Suprapubic skin (tissue), 4 donors: ENCODE measurements at regions not wholly inside any gene's neighbourhood (a gene's known extent, or its start where the extent isn't known, plus 50 kb on each side); places are given as distances from the start of the nearest gene placed in this dataset.

ENCODE experiments used
- DNase-seq, 2 donors: peaks; one replicate each; pipeline ENCODE4 v3.0.0-alpha.2; 2019; ENCODE audit warnings: low spot score in 2 of 2
- H3K27ac ChIP-seq: fragments of 200-600 bp; sonication (generic); one replicate; pipeline ENCODE4 v1.5.1; 2019
- H3K27me3 ChIP-seq: fragments of 200-600 bp; sonication (generic); one replicate; pipeline ENCODE4 v1.5.1; 2019
- H3K36me3 ChIP-seq: fragments of 200-600 bp; sonication (generic); one replicate; pipeline ENCODE4 v1.5.1; 2019
- H3K4me1 ChIP-seq: fragments of 200-600 bp; sonication (generic); one replicate; pipeline ENCODE4 v1.5.1; 2019
- H3K4me3 ChIP-seq: fragments of 200-600 bp; sonication (generic); one replicate; pipeline ENCODE4 v1.5.1; 2019; ENCODE audit warnings: mild to moderate bottlenecking
- H3K9me3 ChIP-seq: fragments of 200-600 bp; sonication (generic); one replicate; pipeline ENCODE4 v1.5.1; 2019
- CTCF ChIP-seq, 2 donors: fragments of 200-600 bp in 1 of 2; fragments of 450-650 bp in 1 of 2; sonication (generic) in 1 of 2; IDR thresholded peaks; one replicate each; pipeline ENCODE4 v1.5.1; 2016 to 2019; ENCODE audit warnings: antibody characterized with exemption in 2 of 2, mild to moderate bottlenecking in 1 of 2, moderate library complexity in 1 of 2
- EP300 ChIP-seq: sonication (generic); formaldehyde crosslinking; IDR thresholded peaks from one replicate; pipeline ENCODE4 v1.6.1; 2017; ENCODE audit warnings: antibody characterized with exemption
- POLR2A ChIP-seq, 2 donors: fragments of 450-650 bp; IDR thresholded peaks; one replicate each; pipeline ENCODE4 v1.6.1; 2017; ENCODE audit warnings: antibody characterized with exemption in 2 of 2, mild to moderate bottlenecking in 2 of 2, moderate library complexity in 2 of 2
- POLR2AphosphoS5 ChIP-seq, 3 donors: sonication (generic); formaldehyde crosslinking; IDR thresholded peaks; one replicate each; pipeline ENCODE4 v1.6.1; 2017; ENCODE audit warnings: antibody characterized with exemption in 3 of 3
- WGBS: methylation state at CpG from one replicate; pipeline ENCODE4 v1.1.5; 2018; 5-methylcytosine and 5-hydroxymethylcytosine counted together

- H3K27me3 ChIP-seq: no peaks in the 10 kb centered on the region
- DNase-seq: no peak
- no peak overlapping the region for H3K27ac ChIP-seq
- H3K9me3 ChIP-seq: no peaks in the 10 kb centered on the region
- no peaks in the 10 kb centered on the region for H3K36me3 ChIP-seq
- 91% methylated on average over 21 of the region's 21 CpGs for WGBS
- H3K4me3 ChIP-seq: no peak overlapping the region
- no peaks in the 10 kb centered on the region for H3K4me1 ChIP-seq
- TF ChIP-seq CTCF (IDR thresholded peaks at IDR 0.05) (no peak), POLR2A (IDR thresholded peaks at IDR 0.05) (no peak), EP300 (no peak), POLR2AphosphoS5 (IDR thresholded peaks at IDR 0.05) (no peak)
Observed at GRCh38 chr20:57794600-57795341, 85.0 kb upstream of the PMEPA1 start.

- no peak for DNase-seq
- no peak overlapping the region for H3K4me3 ChIP-seq
- no peaks in the 10 kb centered on the region for H3K27me3 ChIP-seq
- H3K4me1 ChIP-seq: no peaks in the 10 kb centered on the region
- WGBS: 92% methylated on average over 7 of the region's 7 CpGs
- TF ChIP-seq EP300: no peak
- TF ChIP-seq POLR2A (IDR thresholded peaks at IDR 0.05): no peak
- no peak for TF ChIP-seq POLR2AphosphoS5 (IDR thresholded peaks at IDR 0.05)
- TF ChIP-seq CTCF (IDR thresholded peaks at IDR 0.05): no peak
- no peaks in the 10 kb centered on the region for H3K36me3 ChIP-seq
- H3K27ac ChIP-seq: no peak overlapping the region
- H3K9me3 ChIP-seq: no peaks in the 10 kb centered on the region
Observed at GRCh38 chr20:57794036-57794435, 84.2 kb upstream of the PMEPA1 start.

GRCh38 chr20:57793421-57793820 is 83.6 kb upstream of the PMEPA1 start:
- TF ChIP-seq POLR2AphosphoS5 (IDR thresholded peaks at IDR 0.05) (no peak), POLR2A (IDR thresholded peaks at IDR 0.05) (no peak), CTCF (IDR thresholded peaks at IDR 0.05) (no peak), EP300 (no peak)
- no peaks in the 10 kb centered on the region for H3K9me3 ChIP-seq
- DNase-seq: no peak
- no peaks in the 10 kb centered on the region for H3K4me1 ChIP-seq
- 92% methylated on average over 8 of the region's 9 CpGs for WGBS
- no peak overlapping the region for H3K27ac ChIP-seq
- H3K4me3 ChIP-seq: no peak overlapping the region
- no peaks in the 10 kb centered on the region for H3K27me3 ChIP-seq
- H3K36me3 ChIP-seq: no peaks in the 10 kb centered on the region

GRCh38 chr20:57792386-57793080 is 82.7 kb upstream of the PMEPA1 start:
- Histone ChIP-seq H3K4me3 (no peak overlapping the region), H3K4me1 (no peaks in the 10 kb centered on the region), H3K9me3 (no peaks in the 10 kb centered on the region), H3K27ac (no peak overlapping the region), H3K27me3 (no peaks in the 10 kb centered on the region), H3K36me3 (no peaks in the 10 kb centered on the region)
- WGBS: 69% methylated on average over 12 of the region's 20 CpGs
- TF ChIP-seq EP300: no peak
- TF ChIP-seq CTCF (IDR thresholded peaks at IDR 0.05): no peak
- TF ChIP-seq POLR2AphosphoS5 (IDR thresholded peaks at IDR 0.05): no peak
- TF ChIP-seq POLR2A (IDR thresholded peaks at IDR 0.05): no peak
- peak in 1 of 2 donors; percentile 34 for DNase-seq

GRCh38 chr20:57791966-57792365 is 82.2 kb upstream of the PMEPA1 start:
- 63% methylated on average over 8 of the region's 8 CpGs for WGBS
- Histone ChIP-seq H3K36me3 (no peaks in the 10 kb centered on the region), H3K27me3 (no peaks in the 10 kb centered on the region), H3K4me3 (no peak overlapping the region), H3K9me3 (no peaks in the 10 kb centered on the region), H3K27ac (no peak overlapping the region), H3K4me1 (no peaks in the 10 kb centered on the region)
- DNase-seq: peak in 1 of 2 donors; percentile 25
- TF ChIP-seq EP300: no peak
- no peak for TF ChIP-seq POLR2A (IDR thresholded peaks at IDR 0.05)
- TF ChIP-seq CTCF (IDR thresholded peaks at IDR 0.05): no peak
- TF ChIP-seq POLR2AphosphoS5 (IDR thresholded peaks at IDR 0.05): no peak
